ENCODE measurements at regions not wholly inside any gene's neighbourhood (a gene's known extent, or its start where the extent isn't known, plus 50 kb on each side); places are given as distances from the start of the nearest gene placed in this dataset.

DNA sequence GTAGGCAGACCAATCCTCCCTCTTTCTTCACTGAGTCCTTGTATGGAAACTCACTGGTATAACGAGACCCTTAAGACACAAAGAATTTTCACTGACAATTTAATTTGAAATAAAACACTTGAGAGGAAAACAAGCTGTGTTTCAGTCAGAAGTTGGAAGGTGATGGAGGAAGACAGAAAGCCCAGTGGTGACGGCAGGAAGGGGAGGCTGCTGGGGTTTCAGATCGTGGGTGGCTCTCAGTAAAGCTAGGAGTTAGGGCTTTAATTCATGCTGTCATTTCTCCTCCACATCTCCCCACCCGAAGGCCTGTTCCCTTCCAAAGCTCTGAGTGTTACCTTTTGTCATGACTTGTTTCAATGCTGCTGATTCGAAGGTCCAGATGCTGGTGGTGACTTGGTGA, 605.2 kb upstream of the DPP6 start:
- TF ChIP-seq CTCF (IDR thresholded peaks at IDR 0.05) (no peak), EZH2 (IDR thresholded peaks at IDR 0.05) (no peak), EZH2phosphoT487 (IDR thresholded peaks at IDR 0.05) (no peak)

All from neural progenitor cell (in vitro differentiated cells).